ENCODE measurements at regions not wholly inside any gene's neighbourhood (a gene's known extent, or its start where the extent isn't known, plus 50 kb on each side); places are given as distances from the start of the nearest gene placed in this dataset.

- Histone ChIP-seq H3K9me3 (replicated peaks in 1 of 2; ENCODE audit: control insufficient read depth in 2 of 2, insufficient read depth in 1 of 2, low read depth in 1 of 2, low read length in 2 of 2) (no peaks in the 10 kb centered on the region), H3K27ac (replicated peaks; ENCODE audit: low read length) (no peak overlapping the region), H3K18ac (ENCODE audit: low read length) (no peak overlapping the region), H2BK12ac (ENCODE audit: low read length) (no peak overlapping the region), H2AK5ac (ENCODE audit: low read depth, low read length) (no peak overlapping the region), H2BK120ac (ENCODE audit: low read depth, low read length) (no peak overlapping the region), H3K4me2 (ENCODE audit: insufficient read depth, low read length, poor library complexity, severe bottlenecking) (no peak overlapping the region), H3K14ac (ENCODE audit: low read length) (no peak overlapping the region), H3K79me1 (ENCODE audit: low read depth, low read length) (no peaks in the 10 kb centered on the region), H2BK5ac (ENCODE audit: low read length) (no peak overlapping the region), H3K4ac (ENCODE audit: low read length) (no peak overlapping the region), H3K4me3 (ENCODE audit: low read length in 2 of 2) (no peak overlapping the region), H3K9ac (ENCODE audit: low read depth, low read length, poor library complexity) (no peak overlapping the region), H3K27me3 (ENCODE audit: control insufficient read depth in 3 of 3, insufficient read depth in 3 of 3, low read depth in 1 of 3, low read length in 3 of 3) (no peaks in the 10 kb centered on the region), H4K91ac (ENCODE audit: low read depth, low read length, poor library complexity) (no peak overlapping the region), H4K8ac (ENCODE audit: low read depth, low read length) (no peak overlapping the region), H3K4me1 (ENCODE audit: control insufficient read depth in 2 of 2, insufficient read depth in 1 of 2, low read depth in 1 of 2, low read length in 2 of 2) (peaks cover 0 to 2% of the 10 kb centered on the region in 2 donors), H2AFZ (ENCODE audit: low read length) (no peak overlapping the region), H3K36me3 (replicated peaks in 1 of 2; ENCODE audit: control insufficient read depth in 2 of 2, insufficient read depth in 2 of 2, low read length in 2 of 2) (no peaks in the 10 kb centered on the region), H2BK15ac (ENCODE audit: low read length) (no peak overlapping the region), H3K23ac (ENCODE audit: low read depth, low read length, poor library complexity) (no peak overlapping the region)
- no peak for DNase-seq (ENCODE audit: low spot score)
- WGBS, 2 donors (ENCODE audit: extremely low coverage in 2 of 2, insufficient read length in 2 of 2, insufficient replicate concordance in 1 of 2): no CpG with 5 or more reads among the region's 6 CpGs
Measured at GRCh38 chr10:44301781-44302355, 83.0 kb downstream of the CXCL12 start.

DNA sequence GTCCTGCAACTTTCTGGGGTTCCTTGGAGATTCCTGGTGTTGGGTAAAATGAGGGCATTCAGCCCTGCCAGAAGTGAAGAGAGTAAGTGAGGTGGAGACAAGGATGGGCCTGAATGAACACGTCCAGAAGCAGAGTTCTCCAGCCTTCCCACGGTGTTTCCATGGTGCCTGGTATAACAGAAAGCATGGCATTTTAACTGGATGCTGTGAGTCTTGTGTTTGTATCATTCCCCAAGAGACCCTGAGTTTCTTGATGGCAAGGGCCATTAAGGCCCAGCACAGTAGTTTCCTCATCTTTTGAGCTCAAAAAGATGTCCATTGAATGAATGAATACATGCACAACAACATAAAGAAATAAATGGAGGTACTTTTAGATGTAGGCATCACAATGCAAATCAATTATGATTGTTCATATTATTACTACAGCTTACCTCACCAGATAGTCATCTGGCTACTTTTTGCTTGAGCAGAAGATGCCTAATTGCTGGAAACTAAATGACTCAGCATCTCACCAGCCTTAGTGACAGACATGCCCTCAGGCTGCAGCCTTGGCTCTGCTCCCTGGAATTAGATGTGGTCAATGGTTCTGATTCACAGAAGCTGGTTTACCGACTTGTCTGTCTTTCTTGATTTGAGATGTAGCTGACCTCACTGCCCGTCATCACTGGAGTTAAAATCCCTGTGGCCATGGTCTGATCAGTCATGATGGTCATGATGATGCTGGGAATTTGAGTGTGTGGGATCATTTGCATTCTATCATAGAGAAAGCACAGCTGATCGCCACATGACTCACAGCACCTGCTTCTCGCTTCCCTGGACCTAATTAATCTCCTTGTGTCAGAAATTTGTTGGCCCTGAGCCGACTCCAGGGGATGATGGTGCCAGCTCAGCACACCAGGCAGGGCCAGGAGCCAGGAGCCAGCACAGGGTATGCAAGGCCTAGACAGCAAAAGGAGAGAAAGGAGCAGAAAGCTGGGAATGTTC, 83.9 kb downstream of the CXCL12 start:
- no peaks in the 10 kb centered on the region for H3K79me1 ChIP-seq (ENCODE audit: low read depth, low read length)
- H3K4ac ChIP-seq (ENCODE audit: low read length): no peak overlapping the region
- no peak overlapping the region for H2BK120ac ChIP-seq (ENCODE audit: low read depth, low read length)
- no peak overlapping the region for H2BK12ac ChIP-seq (ENCODE audit: low read length)
- no peak overlapping the region for H2AFZ ChIP-seq (ENCODE audit: low read length)
- H4K91ac ChIP-seq (ENCODE audit: low read depth, low read length, poor library complexity): no peak overlapping the region
- DNase-seq (ENCODE audit: low spot score): no peak
- no peaks in the 10 kb centered on the region for H3K9me3 ChIP-seq (replicated peaks in 1 of 2; ENCODE audit: control insufficient read depth in 2 of 2, insufficient read depth in 1 of 2, low read depth in 1 of 2, low read length in 2 of 2)
- H3K4me3 ChIP-seq (ENCODE audit: low read length in 2 of 2): no peak overlapping the region
- H3K23ac ChIP-seq (ENCODE audit: low read depth, low read length, poor library complexity): no peak overlapping the region
- H2BK15ac ChIP-seq (ENCODE audit: low read length): no peak overlapping the region
- no peak overlapping the region for H2AK5ac ChIP-seq (ENCODE audit: low read depth, low read length)
- H3K4me1 ChIP-seq (ENCODE audit: control insufficient read depth in 2 of 2, insufficient read depth in 1 of 2, low read depth in 1 of 2, low read length in 2 of 2): peaks cover 0 to 2% of the 10 kb centered on the region in 2 donors
- no peaks in the 10 kb centered on the region for H3K27me3 ChIP-seq (ENCODE audit: control insufficient read depth in 3 of 3, insufficient read depth in 3 of 3, low read depth in 1 of 3, low read length in 3 of 3)
- WGBS, 2 donors (ENCODE audit: extremely low coverage in 2 of 2, insufficient read length in 2 of 2, insufficient replicate concordance in 1 of 2): no CpG with 5 or more reads among the region's 7 CpGs
- no peak overlapping the region for H3K18ac ChIP-seq (ENCODE audit: low read length)
- no peak overlapping the region for H4K8ac ChIP-seq (ENCODE audit: low read depth, low read length)
- H3K14ac ChIP-seq (ENCODE audit: low read length): no peak overlapping the region
- no peaks in the 10 kb centered on the region for H3K36me3 ChIP-seq (replicated peaks in 1 of 2; ENCODE audit: control insufficient read depth in 2 of 2, insufficient read depth in 2 of 2, low read length in 2 of 2)
- H2BK5ac ChIP-seq (ENCODE audit: low read length): no peak overlapping the region
- no peak overlapping the region for H3K4me2 ChIP-seq (ENCODE audit: insufficient read depth, low read length, poor library complexity, severe bottlenecking)
- H3K9ac ChIP-seq (ENCODE audit: low read depth, low read length, poor library complexity): no peak overlapping the region
- no peak overlapping the region for H3K27ac ChIP-seq (replicated peaks; ENCODE audit: low read length)

DNA sequence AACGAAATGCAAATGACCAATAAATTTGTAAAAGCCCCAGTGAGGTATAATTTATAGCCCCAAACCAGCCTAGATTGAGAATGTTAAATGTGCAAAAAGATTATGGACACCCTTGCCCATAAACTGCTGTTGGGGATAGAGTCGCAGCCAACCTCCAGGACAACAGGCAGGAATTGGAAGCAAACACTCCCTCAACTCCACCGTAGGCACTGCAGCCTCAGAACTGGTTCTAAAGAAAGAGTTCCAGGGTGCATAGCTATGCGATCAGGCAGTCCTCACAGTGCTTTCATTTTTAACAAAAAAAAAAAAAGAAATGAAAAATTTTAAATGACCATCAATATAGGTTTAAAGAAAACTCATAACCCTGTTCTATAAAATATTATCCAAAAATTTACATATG, 86.2 kb downstream of the CXCL12 start:
- no peaks in the 10 kb centered on the region for H3K79me1 ChIP-seq (ENCODE audit: low read depth, low read length)
- H3K4me3 ChIP-seq (ENCODE audit: low read length in 2 of 2): no peak overlapping the region
- no peaks in the 10 kb centered on the region for H3K27me3 ChIP-seq (ENCODE audit: control insufficient read depth in 3 of 3, insufficient read depth in 3 of 3, low read depth in 1 of 3, low read length in 3 of 3)
- no peak overlapping the region for H3K27ac ChIP-seq (replicated peaks; ENCODE audit: low read length)
- H3K23ac ChIP-seq (ENCODE audit: low read depth, low read length, poor library complexity): no peak overlapping the region
- H2AK5ac ChIP-seq (ENCODE audit: low read depth, low read length): no peak overlapping the region
- no peak overlapping the region for H3K18ac ChIP-seq (ENCODE audit: low read length)
- H3K4me1 ChIP-seq (ENCODE audit: control insufficient read depth in 2 of 2, insufficient read depth in 1 of 2, low read depth in 1 of 2, low read length in 2 of 2): peaks cover 0 to 8% of the 10 kb centered on the region in 2 donors
- no peak for DNase-seq (ENCODE audit: low spot score)
- H3K9ac ChIP-seq (ENCODE audit: low read depth, low read length, poor library complexity): no peak overlapping the region
- no peak overlapping the region for H4K8ac ChIP-seq (ENCODE audit: low read depth, low read length)
- H2BK15ac ChIP-seq (ENCODE audit: low read length): no peak overlapping the region
- no peak overlapping the region for H2AFZ ChIP-seq (ENCODE audit: low read length)
- H3K14ac ChIP-seq (ENCODE audit: low read length): no peak overlapping the region
- no peak overlapping the region for H4K91ac ChIP-seq (ENCODE audit: low read depth, low read length, poor library complexity)
- no peak overlapping the region for H3K4ac ChIP-seq (ENCODE audit: low read length)
- H3K9me3 ChIP-seq (replicated peaks in 1 of 2; ENCODE audit: control insufficient read depth in 2 of 2, insufficient read depth in 1 of 2, low read depth in 1 of 2, low read length in 2 of 2): peaks cover 0 to 3% of the 10 kb centered on the region in 2 donors
- no peak overlapping the region for H2BK120ac ChIP-seq (ENCODE audit: low read depth, low read length)
- WGBS, 2 donors (ENCODE audit: extremely low coverage in 2 of 2, insufficient read length in 2 of 2, insufficient replicate concordance in 1 of 2): no CpG with 5 or more reads among the region's 4 CpGs
- no peak overlapping the region for H2BK5ac ChIP-seq (ENCODE audit: low read length)
- peaks cover 0 to 1% of the 10 kb centered on the region in 2 donors for H3K36me3 ChIP-seq (replicated peaks in 1 of 2; ENCODE audit: control insufficient read depth in 2 of 2, insufficient read depth in 2 of 2, low read length in 2 of 2)
- H3K4me2 ChIP-seq (ENCODE audit: insufficient read depth, low read length, poor library complexity, severe bottlenecking): no peak overlapping the region
- H2BK12ac ChIP-seq (ENCODE audit: low read length): no peak overlapping the region

DNA sequence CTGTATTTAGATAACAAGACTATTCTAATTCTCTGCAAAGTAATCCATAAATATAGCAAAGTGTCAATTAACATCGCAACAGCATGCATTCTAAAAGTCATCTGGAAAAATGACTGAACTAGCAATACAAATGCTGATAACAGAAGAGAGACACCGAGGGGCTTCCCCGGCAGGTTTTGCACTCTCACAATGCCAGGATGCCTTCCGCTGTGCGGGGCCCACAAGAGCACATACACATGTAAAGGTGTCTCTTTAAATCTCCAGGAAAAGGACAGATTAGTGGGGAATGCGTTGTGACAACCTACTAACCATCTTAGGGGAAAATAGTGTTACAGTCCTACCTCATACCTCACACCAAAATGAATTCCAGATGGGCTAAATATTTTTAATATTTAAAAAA, 86.9 kb downstream of the CXCL12 start:
- Histone ChIP-seq H3K36me3 (replicated peaks in 1 of 2; ENCODE audit: control insufficient read depth in 2 of 2, insufficient read depth in 2 of 2, low read length in 2 of 2) (peaks cover 0 to 1% of the 10 kb centered on the region in 2 donors), H2BK120ac (ENCODE audit: low read depth, low read length) (no peak overlapping the region), H3K4ac (ENCODE audit: low read length) (no peak overlapping the region), H3K4me1 (ENCODE audit: control insufficient read depth in 2 of 2, insufficient read depth in 1 of 2, low read depth in 1 of 2, low read length in 2 of 2) (peaks cover 0 to 10% of the 10 kb centered on the region in 2 donors), H3K4me2 (ENCODE audit: insufficient read depth, low read length, poor library complexity, severe bottlenecking) (no peak overlapping the region), H2AFZ (ENCODE audit: low read length) (no peak overlapping the region), H3K23ac (ENCODE audit: low read depth, low read length, poor library complexity) (no peak overlapping the region), H2BK5ac (ENCODE audit: low read length) (no peak overlapping the region), H3K79me1 (ENCODE audit: low read depth, low read length) (no peaks in the 10 kb centered on the region), H3K14ac (ENCODE audit: low read length) (no peak overlapping the region), H3K9me3 (replicated peaks in 1 of 2; ENCODE audit: control insufficient read depth in 2 of 2, insufficient read depth in 1 of 2, low read depth in 1 of 2, low read length in 2 of 2) (peaks cover 0 to 3% of the 10 kb centered on the region in 2 donors), H3K18ac (ENCODE audit: low read length) (no peak overlapping the region), H4K91ac (ENCODE audit: low read depth, low read length, poor library complexity) (no peak overlapping the region), H3K4me3 (ENCODE audit: low read length in 2 of 2) (no peak overlapping the region), H3K27ac (replicated peaks; ENCODE audit: low read length) (no peak overlapping the region), H2BK12ac (ENCODE audit: low read length) (no peak overlapping the region), H2AK5ac (ENCODE audit: low read depth, low read length) (no peak overlapping the region), H3K27me3 (ENCODE audit: control insufficient read depth in 3 of 3, insufficient read depth in 3 of 3, low read depth in 1 of 3, low read length in 3 of 3) (peaks cover 0 to 4% (median 0%) of the 10 kb centered on the region in 3 experiments), H4K8ac (ENCODE audit: low read depth, low read length) (no peak overlapping the region), H2BK15ac (ENCODE audit: low read length) (no peak overlapping the region), H3K9ac (ENCODE audit: low read depth, low read length, poor library complexity) (no peak overlapping the region)
- no peak for DNase-seq (ENCODE audit: low spot score)
- WGBS, 2 donors (ENCODE audit: extremely low coverage in 2 of 2, insufficient read length in 2 of 2, insufficient replicate concordance in 1 of 2): no CpG with 5 or more reads among the region's 6 CpGs
